ENCODE measurements at regions not wholly inside any gene's neighbourhood (a gene's known extent, or its start where the extent isn't known, plus 50 kb on each side); places are given as distances from the start of the nearest gene placed in this dataset.

GRCh38 chr12:87930033-87930432, 99.2 kb downstream of the C12orf50 start:
- TF ChIP-seq POLR2A (IDR thresholded peaks at IDR 0.05) (no peak), CTCF (IDR thresholded peaks at IDR 0.05) (no peak)
- Histone ChIP-seq H3K9me3 (no peaks in the 10 kb centered on the region), H3K27ac (no peak overlapping the region)

GRCh38 chr12:87929346-87929745, 99.9 kb downstream of the C12orf50 start:
- intact Hi-C loops (cut with DNase I; ENCODE audit: low total_unique reads), result no loop called here
- no peak for TF ChIP-seq CTCF (IDR thresholded peaks at IDR 0.05)
- TF ChIP-seq POLR2A (IDR thresholded peaks at IDR 0.05), result no peak
- H3K9me3 ChIP-seq, result no peaks in the 10 kb centered on the region

More at GRCh38 chr12:87930033-87930432, 99.2 kb downstream of the C12orf50 start:
- Histone ChIP-seq H3K4me3 (no peak overlapping the region), H3K4me1 (no peaks in the 10 kb centered on the region), H3K36me3 (no peaks in the 10 kb centered on the region), H3K27me3 (no peaks in the 10 kb centered on the region)
- no peak for DNase-seq
- intact Hi-C loops (cut with DNase I; ENCODE audit: low total_unique reads), result no loop called here

GRCh38 chr12:87928031-87928430, 101.2 kb downstream of the C12orf50 start:
- intact Hi-C loops (cut with DNase I; ENCODE audit: low total_unique reads), result no loop called here
- Histone ChIP-seq H3K27me3 (no peaks in the 10 kb centered on the region), H3K9me3 (no peaks in the 10 kb centered on the region), H3K27ac (no peak overlapping the region), H3K4me1 (no peaks in the 10 kb centered on the region), H3K4me3 (no peak overlapping the region), H3K36me3 (no peaks in the 10 kb centered on the region)
- TF ChIP-seq POLR2A (IDR thresholded peaks at IDR 0.05) (no peak), CTCF (IDR thresholded peaks at IDR 0.05) (no peak)
- DNase-seq, result no peak

More at GRCh38 chr12:87929346-87929745, 99.9 kb downstream of the C12orf50 start:
- H3K4me1 ChIP-seq, result no peaks in the 10 kb centered on the region
- DNase-seq, result no peak
- no peak overlapping the region for H3K4me3 ChIP-seq
- no peak overlapping the region for H3K27ac ChIP-seq
- H3K36me3 ChIP-seq, result no peaks in the 10 kb centered on the region
- H3K27me3 ChIP-seq, result no peaks in the 10 kb centered on the region

GRCh38 chr12:87925021-87925420, 104.2 kb downstream of the C12orf50 start:
- intact Hi-C loops (cut with DNase I; ENCODE audit: low total_unique reads), result no loop called here
- TF ChIP-seq POLR2A (IDR thresholded peaks at IDR 0.05), result no peak
- no peak for TF ChIP-seq CTCF (IDR thresholded peaks at IDR 0.05)
- Histone ChIP-seq H3K4me1 (no peaks in the 10 kb centered on the region), H3K9me3 (no peaks in the 10 kb centered on the region), H3K4me3 (no peak overlapping the region), H3K36me3 (no peaks in the 10 kb centered on the region), H3K27me3 (no peaks in the 10 kb centered on the region), H3K27ac (no peak overlapping the region)
- no peak for DNase-seq

GRCh38 chr12:87924149-87924548, 105.1 kb downstream of the C12orf50 start:
- Histone ChIP-seq H3K36me3 (no peaks in the 10 kb centered on the region), H3K4me3 (no peak overlapping the region), H3K4me1 (no peaks in the 10 kb centered on the region), H3K27me3 (no peaks in the 10 kb centered on the region), H3K9me3 (no peaks in the 10 kb centered on the region), H3K27ac (no peak overlapping the region)
- TF ChIP-seq POLR2A (IDR thresholded peaks at IDR 0.05) (no peak), CTCF (IDR thresholded peaks at IDR 0.05) (no peak)
- intact Hi-C loops (cut with DNase I; ENCODE audit: low total_unique reads), result no loop called here
- no peak for DNase-seq
